Mammary epithelial cell (primary cell): ENCODE measurements at regions not wholly inside any gene's neighbourhood (a gene's known extent, or its start where the extent isn't known, plus 50 kb on each side); places are given as distances from the start of the nearest gene placed in this dataset.

Experiments used
- EZH2 ChIP-seq: IDR thresholded peaks from 2 replicates; pipeline ENCODE4 v1.6.1; 2012; ENCODE audit warnings: low read length, inconsistent platforms, borderline replicate concordance
- TF ChIP-seq, protein P1 (sequence below), 2 donors: IDR thresholded peaks in 1 of 2; conservative IDR thresholded peaks in 1 of 2; 2 replicates each; pipeline ENCODE4 v1.5.1; 2011 to 2012; ENCODE audit warnings: inconsistent platforms in 2 of 2, low read length in 2 of 2, mild to moderate bottlenecking in 2 of 2, control low read depth in 1 of 2, low read depth in 1 of 2; ENCODE audit not compliant: insufficient read depth in 1 of 2; ENCODE audit errors: extremely low read depth in 1 of 2

DNA sequence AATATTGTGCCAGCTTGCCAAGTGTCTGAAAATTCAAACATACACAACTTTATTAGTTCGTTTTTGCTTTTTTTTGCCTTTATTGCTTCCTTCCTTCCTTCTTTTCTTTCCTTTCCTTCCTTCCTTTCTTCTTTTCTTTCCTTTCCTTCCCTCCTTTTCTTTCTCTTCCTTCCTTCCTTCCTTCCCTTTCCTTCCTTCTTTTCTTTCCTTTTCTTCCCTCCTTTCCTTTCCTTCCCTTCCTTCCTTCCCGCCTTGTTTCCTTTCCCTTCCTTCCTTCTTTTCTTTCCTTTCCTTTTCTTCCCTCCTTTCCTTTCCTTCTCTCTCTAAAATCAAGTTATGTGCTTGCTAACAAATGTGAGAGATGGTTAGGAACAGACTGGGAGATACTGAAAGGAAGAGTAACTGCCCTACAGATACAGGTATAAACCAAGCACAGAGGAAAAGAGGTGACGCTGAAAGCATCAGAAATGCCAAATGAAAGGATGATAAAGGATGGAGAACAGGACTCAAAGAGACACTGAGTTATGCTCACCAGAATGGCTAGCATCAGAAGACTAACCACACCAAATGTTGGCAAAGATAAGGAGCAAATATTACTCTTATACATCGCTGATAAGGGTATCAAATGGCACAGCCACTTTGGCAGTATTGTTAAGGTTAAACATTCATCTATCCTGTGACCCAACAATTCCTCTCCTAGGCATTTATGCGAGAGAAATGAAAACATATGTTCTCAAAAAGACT lies 151.6 kb downstream of the MREG start:
- TF ChIP-seq, protein P1, sequence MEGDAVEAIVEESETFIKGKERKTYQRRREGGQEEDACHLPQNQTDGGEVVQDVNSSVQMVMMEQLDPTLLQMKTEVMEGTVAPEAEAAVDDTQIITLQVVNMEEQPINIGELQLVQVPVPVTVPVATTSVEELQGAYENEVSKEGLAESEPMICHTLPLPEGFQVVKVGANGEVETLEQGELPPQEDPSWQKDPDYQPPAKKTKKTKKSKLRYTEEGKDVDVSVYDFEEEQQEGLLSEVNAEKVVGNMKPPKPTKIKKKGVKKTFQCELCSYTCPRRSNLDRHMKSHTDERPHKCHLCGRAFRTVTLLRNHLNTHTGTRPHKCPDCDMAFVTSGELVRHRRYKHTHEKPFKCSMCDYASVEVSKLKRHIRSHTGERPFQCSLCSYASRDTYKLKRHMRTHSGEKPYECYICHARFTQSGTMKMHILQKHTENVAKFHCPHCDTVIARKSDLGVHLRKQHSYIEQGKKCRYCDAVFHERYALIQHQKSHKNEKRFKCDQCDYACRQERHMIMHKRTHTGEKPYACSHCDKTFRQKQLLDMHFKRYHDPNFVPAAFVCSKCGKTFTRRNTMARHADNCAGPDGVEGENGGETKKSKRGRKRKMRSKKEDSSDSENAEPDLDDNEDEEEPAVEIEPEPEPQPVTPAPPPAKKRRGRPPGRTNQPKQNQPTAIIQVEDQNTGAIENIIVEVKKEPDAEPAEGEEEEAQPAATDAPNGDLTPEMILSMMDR (conservative IDR thresholded peaks at IDR 0.05 in 1 of 2, IDR thresholded peaks at IDR 0.05 in 1 of 2; ENCODE audit: extremely low read depth in 1 of 2, insufficient read depth in 1 of 2, low read depth in 1 of 2, low read length in 2 of 2): no peak
- no peak for TF ChIP-seq EZH2
